Spinal cord (tissue), 9 donors: ENCODE measurements at regions not wholly inside any gene's neighbourhood (a gene's known extent, or its start where the extent isn't known, plus 50 kb on each side); places are given as distances from the start of the nearest gene placed in this dataset.

Source experiments
- DNase-seq, 6 donors: peaks; one replicate each; pipeline versions ENCODE4 v3.0.0 to v3.0.0-alpha.2; 2013 to 2015; ENCODE audit warnings: low spot score in 6 of 6, low read depth in 4 of 6
- H3K27ac ChIP-seq: one replicate; pipeline ENCODE4 v1.5.1; 2013; ENCODE audit warnings: low read depth, low read length, control low read depth
- H3K27me3 ChIP-seq: one replicate; pipeline ENCODE4 v1.6.1; 2013; ENCODE audit warnings: low read length; ENCODE audit not compliant: control insufficient read depth, insufficient read depth
- H3K36me3 ChIP-seq: one replicate; pipeline ENCODE4 v1.6.1; 2013; ENCODE audit warnings: low read length; ENCODE audit not compliant: control insufficient read depth, insufficient read depth
- H3K4me1 ChIP-seq: one replicate; pipeline ENCODE4 v1.6.1; 2013; ENCODE audit warnings: low read length; ENCODE audit not compliant: control insufficient read depth, insufficient read depth
- H3K4me3 ChIP-seq: one replicate; pipeline ENCODE4 v1.5.1; 2013; ENCODE audit warnings: low read depth, low read length, control low read depth
- H3K9me3 ChIP-seq: one replicate; pipeline ENCODE4 v1.6.1; 2013; ENCODE audit warnings: low read length; ENCODE audit not compliant: control insufficient read depth, insufficient read depth
- WGBS: methylation state at CpG from one replicate; pipeline ENCODE4 v1.1.5; 2013; ENCODE audit warnings: missing lambda C conversion rate; ENCODE audit not compliant: insufficient coverage; 5-methylcytosine and 5-hydroxymethylcytosine counted together
- donor health status: healthy.

GRCh38 chr1:67482733-67483482 is 52.7 kb upstream of the SERBP1 start:
- Histone ChIP-seq H3K36me3 (no peaks in the 10 kb centered on the region), H3K9me3 (no peaks in the 10 kb centered on the region), H3K27ac (no peak overlapping the region), H3K4me1 (peaks cover 3% of the 10 kb centered on the region), H3K4me3 (no peak overlapping the region), H3K27me3 (no peaks in the 10 kb centered on the region)
- 95% methylated on average over 4 of the region's 7 CpGs for WGBS
- no peak for DNase-seq

- 0% methylated on average over 1 of the region's 2 CpGs for WGBS
Observed at GRCh38 chr1:67484492-67484891, 54.3 kb upstream of the SERBP1 start.

GRCh38 chr1:67485046-67485811 is 55.0 kb upstream of the SERBP1 start:
- Histone ChIP-seq H3K27ac (no peak overlapping the region), H3K36me3 (no peaks in the 10 kb centered on the region), H3K4me3 (no peak overlapping the region), H3K27me3 (no peaks in the 10 kb centered on the region), H3K9me3 (no peaks in the 10 kb centered on the region), H3K4me1 (no peaks in the 10 kb centered on the region)
- DNase-seq = no peak
- WGBS = no CpG with 5 or more reads among the region's 3 CpGs

More at GRCh38 chr1:67484492-67484891, 54.3 kb upstream of the SERBP1 start:
- H3K27me3 ChIP-seq = no peaks in the 10 kb centered on the region
- H3K4me3 ChIP-seq = no peak overlapping the region
- H3K36me3 ChIP-seq = no peaks in the 10 kb centered on the region
- no peaks in the 10 kb centered on the region for H3K4me1 ChIP-seq
- H3K27ac ChIP-seq = no peak overlapping the region
- DNase-seq = peak in 2 of 6 donors; percentile 10 to 65
- no peaks in the 10 kb centered on the region for H3K9me3 ChIP-seq

- no CpG with 5 or more reads among the region's 1 CpG for WGBS
- H3K27me3 ChIP-seq = no peaks in the 10 kb centered on the region
Observed at GRCh38 chr1:67489643-67490042, 59.4 kb upstream of the SERBP1 start.

GRCh38 chr1:67491280-67491679 is 61.1 kb upstream of the SERBP1 start:
- Histone ChIP-seq H3K9me3 (no peaks in the 10 kb centered on the region), H3K27ac (no peak overlapping the region), H3K4me3 (no peak overlapping the region), H3K36me3 (no peaks in the 10 kb centered on the region), H3K27me3 (no peaks in the 10 kb centered on the region), H3K4me1 (no peaks in the 10 kb centered on the region)
- 100% methylated on average over 2 of the region's 3 CpGs for WGBS
- no peak for DNase-seq

More at GRCh38 chr1:67489643-67490042, 59.4 kb upstream of the SERBP1 start:
- no peaks in the 10 kb centered on the region for H3K4me1 ChIP-seq
- no peaks in the 10 kb centered on the region for H3K9me3 ChIP-seq
- peak in 1 of 6 donors; percentile 26 for DNase-seq
- H3K4me3 ChIP-seq = no peak overlapping the region
- H3K27ac ChIP-seq = no peak overlapping the region
- H3K36me3 ChIP-seq = no peaks in the 10 kb centered on the region

- no peaks in the 10 kb centered on the region for H3K9me3 ChIP-seq
- no peaks in the 10 kb centered on the region for H3K4me1 ChIP-seq
- no peaks in the 10 kb centered on the region for H3K36me3 ChIP-seq
- no peak overlapping the region for H3K27ac ChIP-seq
- no peak for DNase-seq
- WGBS = 75% methylated on average over 2 of the region's 2 CpGs
- no peaks in the 10 kb centered on the region for H3K27me3 ChIP-seq
- no peak overlapping the region for H3K4me3 ChIP-seq
Observed at GRCh38 chr1:67493148-67493547, 62.9 kb upstream of the SERBP1 start.

- WGBS = 95% methylated on average over 4 of the region's 6 CpGs
Observed at GRCh38 chr1:67495327-67495726, 65.1 kb upstream of the SERBP1 start.

GRCh38 chr1:67496329-67496728 is 66.1 kb upstream of the SERBP1 start:
- H3K4me1 ChIP-seq = peaks cover 5% of the 10 kb centered on the region
- H3K36me3 ChIP-seq = no peaks in the 10 kb centered on the region
- H3K27me3 ChIP-seq = no peaks in the 10 kb centered on the region
- H3K9me3 ChIP-seq = no peaks in the 10 kb centered on the region
- H3K4me3 ChIP-seq = no peak overlapping the region
- 89% methylated on average over 8 of the region's 9 CpGs for WGBS
- DNase-seq = no peak
- H3K27ac ChIP-seq = no peak overlapping the region

More at GRCh38 chr1:67495327-67495726, 65.1 kb upstream of the SERBP1 start:
- DNase-seq = no peak
- Histone ChIP-seq H3K9me3 (no peaks in the 10 kb centered on the region), H3K4me1 (peaks cover 1% of the 10 kb centered on the region), H3K27me3 (no peaks in the 10 kb centered on the region), H3K36me3 (no peaks in the 10 kb centered on the region), H3K4me3 (no peak overlapping the region), H3K27ac (no peak overlapping the region)

GRCh38 chr1:67500413-67500959 is 70.3 kb upstream of the SERBP1 start:
- no peak overlapping the region for H3K27ac ChIP-seq
- H3K27me3 ChIP-seq = no peaks in the 10 kb centered on the region
- H3K36me3 ChIP-seq = no peaks in the 10 kb centered on the region
- WGBS = 4% methylated on average over 18 of the region's 18 CpGs
- H3K4me1 ChIP-seq = peaks cover 5% of the 10 kb centered on the region
- H3K4me3 ChIP-seq = no peak overlapping the region
- H3K9me3 ChIP-seq = no peaks in the 10 kb centered on the region
- DNase-seq = peak; percentile 46 to 93 (median 74)
